ENCODE measurements at regions not wholly inside any gene's neighbourhood (a gene's known extent, or its start where the extent isn't known, plus 50 kb on each side); places are given as distances from the start of the nearest gene placed in this dataset.

DNA sequence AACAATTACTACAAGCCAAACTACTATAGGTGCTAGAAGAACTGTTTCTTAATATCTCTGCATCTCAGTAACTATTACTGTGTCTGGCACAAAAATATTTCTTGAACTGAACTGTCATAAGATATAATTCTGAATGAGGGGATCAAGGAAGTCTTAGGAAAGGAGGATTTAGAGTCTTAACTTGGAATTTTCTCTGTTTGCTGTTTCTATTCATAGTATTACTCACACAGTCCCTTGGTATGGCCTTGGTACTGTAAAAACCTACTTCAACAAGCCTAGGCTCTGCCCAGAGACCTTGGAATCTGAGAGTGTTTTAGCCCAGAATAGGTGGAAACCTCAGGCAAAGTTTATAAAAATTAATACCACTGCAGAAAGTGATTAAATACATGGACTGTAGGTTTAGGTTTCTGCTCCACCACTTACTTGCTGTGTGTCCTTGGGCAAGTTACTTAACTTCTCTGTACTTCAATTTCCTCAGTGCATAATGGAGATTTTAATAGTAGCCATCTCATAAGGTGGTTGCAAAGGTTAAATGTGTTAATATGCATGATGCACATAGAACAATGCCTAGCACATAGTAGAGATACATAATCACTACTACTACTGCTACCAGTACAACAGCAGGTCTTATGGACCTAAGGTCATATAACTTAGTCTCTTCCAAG is 87.4 kb upstream of the NFIA start:
- no peaks in the 10 kb centered on the region for H3K36me3 Mint-ChIP-seq (ENCODE audit: low read depth)
- no peak for DNase-seq
- Histone ChIP-seq H3K4me3 (ENCODE audit: low read length) (no peak overlapping the region), H3K9ac (ENCODE audit: extremely low read depth, low read length, poor library complexity, severe bottlenecking) (no peak overlapping the region), H3K27ac (ENCODE audit: low read depth, low read length) (no peak overlapping the region), H3K27me3 (ENCODE audit: control insufficient read depth, insufficient read depth, low read length, poor library complexity, severe bottlenecking) (no peaks in the 10 kb centered on the region), H3K36me3 (ENCODE audit: control insufficient read depth, insufficient read depth, low read length) (no peaks in the 10 kb centered on the region), H3K4me1 (ENCODE audit: control insufficient read depth, insufficient read depth, low read length) (no peaks in the 10 kb centered on the region), H3K9me3 (ENCODE audit: control insufficient read depth, low read length) (no peaks in the 10 kb centered on the region)
- H3K9me3 Mint-ChIP-seq: no peaks in the 10 kb centered on the region
- H3K4me3 Mint-ChIP-seq: no peak overlapping the region
- no peak overlapping the region for H3K27ac Mint-ChIP-seq
- peaks cover 4% of the 10 kb centered on the region for H3K4me1 Mint-ChIP-seq
- no peaks in the 10 kb centered on the region for H3K27me3 Mint-ChIP-seq (ENCODE audit: insufficient read depth)
- TF ChIP-seq, protein P1, sequence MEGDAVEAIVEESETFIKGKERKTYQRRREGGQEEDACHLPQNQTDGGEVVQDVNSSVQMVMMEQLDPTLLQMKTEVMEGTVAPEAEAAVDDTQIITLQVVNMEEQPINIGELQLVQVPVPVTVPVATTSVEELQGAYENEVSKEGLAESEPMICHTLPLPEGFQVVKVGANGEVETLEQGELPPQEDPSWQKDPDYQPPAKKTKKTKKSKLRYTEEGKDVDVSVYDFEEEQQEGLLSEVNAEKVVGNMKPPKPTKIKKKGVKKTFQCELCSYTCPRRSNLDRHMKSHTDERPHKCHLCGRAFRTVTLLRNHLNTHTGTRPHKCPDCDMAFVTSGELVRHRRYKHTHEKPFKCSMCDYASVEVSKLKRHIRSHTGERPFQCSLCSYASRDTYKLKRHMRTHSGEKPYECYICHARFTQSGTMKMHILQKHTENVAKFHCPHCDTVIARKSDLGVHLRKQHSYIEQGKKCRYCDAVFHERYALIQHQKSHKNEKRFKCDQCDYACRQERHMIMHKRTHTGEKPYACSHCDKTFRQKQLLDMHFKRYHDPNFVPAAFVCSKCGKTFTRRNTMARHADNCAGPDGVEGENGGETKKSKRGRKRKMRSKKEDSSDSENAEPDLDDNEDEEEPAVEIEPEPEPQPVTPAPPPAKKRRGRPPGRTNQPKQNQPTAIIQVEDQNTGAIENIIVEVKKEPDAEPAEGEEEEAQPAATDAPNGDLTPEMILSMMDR (conservative IDR thresholded peaks at IDR 0.05): no peak

DNA sequence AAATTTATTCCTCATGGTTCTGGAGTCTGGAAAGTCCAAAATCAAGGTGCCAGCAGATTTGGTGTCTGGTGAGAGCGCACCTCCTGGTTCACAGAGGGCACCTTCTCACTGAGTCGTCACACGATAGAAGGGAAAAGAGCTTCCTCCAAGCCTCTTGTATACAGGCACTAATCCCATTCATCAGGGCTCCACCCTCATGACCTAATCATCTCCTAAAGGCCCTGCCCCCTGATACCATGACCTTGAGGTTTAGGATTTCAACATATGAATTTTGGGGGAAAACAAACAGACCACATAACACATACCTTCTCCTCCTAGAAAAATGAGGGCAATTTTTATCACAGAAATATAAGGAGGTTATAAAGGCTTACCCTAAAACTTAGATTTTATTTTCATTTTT is 88.0 kb upstream of the NFIA start:
- no peaks in the 10 kb centered on the region for H3K9me3 ChIP-seq (ENCODE audit: control insufficient read depth, low read length)
- WGBS, 2 experiments (ENCODE audit: insufficient coverage in 1 of 2, insufficient read length in 1 of 2): 76 to 79% methylated on average over 3 of the region's 3 CpGs
- no peak overlapping the region for H3K4me3 ChIP-seq (ENCODE audit: low read length)
- Mint-ChIP-seq H3K27me3 (ENCODE audit: insufficient read depth) (no peaks in the 10 kb centered on the region), H3K4me1 (peaks cover 7% of the 10 kb centered on the region), H3K36me3 (ENCODE audit: low read depth) (no peaks in the 10 kb centered on the region), H3K4me3 (no peak overlapping the region), H3K9me3 (no peaks in the 10 kb centered on the region), H3K27ac (peak overlapping the region; percentile 11)
- H3K36me3 ChIP-seq (ENCODE audit: control insufficient read depth, insufficient read depth, low read length): no peaks in the 10 kb centered on the region
- H3K27me3 ChIP-seq (ENCODE audit: control insufficient read depth, insufficient read depth, low read length, poor library complexity, severe bottlenecking): no peaks in the 10 kb centered on the region
- no peak overlapping the region for H3K27ac ChIP-seq (ENCODE audit: low read depth, low read length)
- no peaks in the 10 kb centered on the region for H3K4me1 ChIP-seq (ENCODE audit: control insufficient read depth, insufficient read depth, low read length)
- H3K9ac ChIP-seq (ENCODE audit: extremely low read depth, low read length, poor library complexity, severe bottlenecking): no peak overlapping the region
- DNase-seq: no peak
- TF ChIP-seq, protein P1 (conservative IDR thresholded peaks at IDR 0.05): no peak

DNA sequence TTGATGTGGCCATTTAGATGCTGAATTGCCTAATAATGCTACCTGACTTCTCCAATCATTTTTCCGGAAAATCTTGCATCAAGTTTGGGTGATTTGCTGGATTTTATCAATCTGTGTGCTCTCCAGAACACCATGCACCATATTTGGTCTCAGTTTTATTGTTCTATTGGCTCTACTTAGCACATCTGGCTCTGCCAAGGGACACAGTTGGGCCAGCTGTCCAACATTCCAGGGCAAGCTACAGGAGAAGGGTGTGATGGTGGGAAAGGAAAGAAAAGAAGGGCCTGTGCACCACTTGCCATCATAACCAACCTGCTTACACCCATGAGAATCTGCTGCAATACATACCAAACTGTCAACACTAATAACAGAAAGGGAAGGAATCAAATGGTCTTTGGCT is 90.2 kb upstream of the NFIA start:
- DNase-seq: no peak
- Histone ChIP-seq H3K36me3 (ENCODE audit: control insufficient read depth, insufficient read depth, low read length) (no peaks in the 10 kb centered on the region), H3K27ac (ENCODE audit: low read depth, low read length) (no peak overlapping the region), H3K27me3 (ENCODE audit: control insufficient read depth, insufficient read depth, low read length, poor library complexity, severe bottlenecking) (no peaks in the 10 kb centered on the region), H3K9ac (ENCODE audit: extremely low read depth, low read length, poor library complexity, severe bottlenecking) (no peak overlapping the region), H3K4me3 (ENCODE audit: low read length) (no peak overlapping the region), H3K4me1 (ENCODE audit: control insufficient read depth, insufficient read depth, low read length) (no peaks in the 10 kb centered on the region), H3K9me3 (ENCODE audit: control insufficient read depth, low read length) (no peaks in the 10 kb centered on the region)
- H3K36me3 Mint-ChIP-seq (ENCODE audit: low read depth): no peaks in the 10 kb centered on the region
- no peak overlapping the region for H3K4me3 Mint-ChIP-seq
- 88 to 93% methylated on average over 1 of the region's 1 CpG for WGBS, 2 experiments (ENCODE audit: insufficient coverage in 1 of 2, insufficient read length in 1 of 2)
- no peaks in the 10 kb centered on the region for H3K9me3 Mint-ChIP-seq
- TF ChIP-seq, protein P1 (conservative IDR thresholded peaks at IDR 0.05): no peak
- H3K4me1 Mint-ChIP-seq: peaks cover 7% of the 10 kb centered on the region
- H3K27ac Mint-ChIP-seq: no peak overlapping the region
- no peaks in the 10 kb centered on the region for H3K27me3 Mint-ChIP-seq (ENCODE audit: insufficient read depth)
